ENCODE measurements at regions not wholly inside any gene's neighbourhood (a gene's known extent, or its start where the extent isn't known, plus 50 kb on each side); places are given as distances from the start of the nearest gene placed in this dataset.

- DNase-seq: no peak
- H3K9me3 ChIP-seq (ENCODE audit: severe bottlenecking): no peaks in the 10 kb centered on the region
- no peak overlapping the region for H3K27ac ChIP-seq
- no peaks in the 10 kb centered on the region for H3K36me3 ChIP-seq
- peaks cover 7% of the 10 kb centered on the region for H3K27me3 ChIP-seq (ENCODE audit: insufficient read depth, low read depth, severe bottlenecking)
- TF ChIP-seq CTCF (IDR thresholded peaks at IDR 0.05; ENCODE audit: low read depth, low read length): no peak
- H3K4me3 ChIP-seq (ENCODE audit: low read depth, low read length): no peak overlapping the region
Measured at GRCh38 chr2:176395273-176395854, 126.1 kb downstream of the MTX2 start.

GRCh38 chr2:176398243-176399073 lies 129.2 kb downstream of the MTX2 start:
- TF ChIP-seq CTCF (IDR thresholded peaks at IDR 0.05; ENCODE audit: low read depth, low read length): no peak
- no peaks in the 10 kb centered on the region for H3K27me3 ChIP-seq (ENCODE audit: insufficient read depth, low read depth, severe bottlenecking)
- H3K4me3 ChIP-seq (ENCODE audit: low read depth, low read length): no peak overlapping the region
- H3K9me3 ChIP-seq (ENCODE audit: severe bottlenecking): no peaks in the 10 kb centered on the region
- H3K36me3 ChIP-seq: no peaks in the 10 kb centered on the region
- no peak overlapping the region for H3K27ac ChIP-seq
- DNase-seq: no peak

GRCh38 chr2:176399074-176399598 lies 129.9 kb downstream of the MTX2 start:
- no peaks in the 10 kb centered on the region for H3K36me3 ChIP-seq

GRCh38 chr2:176405477-176405876 lies 136.2 kb downstream of the MTX2 start:
- Histone ChIP-seq H3K27ac (no peak overlapping the region), H3K27me3 (ENCODE audit: insufficient read depth, low read depth, severe bottlenecking) (peaks cover 7% of the 10 kb centered on the region), H3K36me3 (no peaks in the 10 kb centered on the region), H3K4me3 (ENCODE audit: low read depth, low read length) (no peak overlapping the region), H3K9me3 (ENCODE audit: severe bottlenecking) (no peaks in the 10 kb centered on the region)
- no peak for TF ChIP-seq CTCF (IDR thresholded peaks at IDR 0.05; ENCODE audit: low read depth, low read length)
- DNase-seq: no peak

More at GRCh38 chr2:176399074-176399598, 129.9 kb downstream of the MTX2 start:
- Histone ChIP-seq H3K9me3 (ENCODE audit: severe bottlenecking) (no peaks in the 10 kb centered on the region), H3K27ac (no peak overlapping the region), H3K4me3 (ENCODE audit: low read depth, low read length) (no peak overlapping the region), H3K27me3 (ENCODE audit: insufficient read depth, low read depth, severe bottlenecking) (no peaks in the 10 kb centered on the region)
- no peak for TF ChIP-seq CTCF (IDR thresholded peaks at IDR 0.05; ENCODE audit: low read depth, low read length)
- no peak for DNase-seq

GRCh38 chr2:176407706-176408105 lies 138.5 kb downstream of the MTX2 start:
- DNase-seq: no peak
- no peaks in the 10 kb centered on the region for H3K9me3 ChIP-seq (ENCODE audit: severe bottlenecking)
- no peak for TF ChIP-seq CTCF (IDR thresholded peaks at IDR 0.05; ENCODE audit: low read depth, low read length)

More at GRCh38 chr2:176407706-176408105, 138.5 kb downstream of the MTX2 start:
- Histone ChIP-seq H3K27ac (no peak overlapping the region), H3K27me3 (ENCODE audit: insufficient read depth, low read depth, severe bottlenecking) (peaks cover 7% of the 10 kb centered on the region), H3K4me3 (ENCODE audit: low read depth, low read length) (no peak overlapping the region), H3K36me3 (no peaks in the 10 kb centered on the region)

All from WERI-Rb-1 (cell line).